Mesothelial cell of epicardium (in vitro differentiated cells): ENCODE measurements at regions not wholly inside any gene's neighbourhood (a gene's known extent, or its start where the extent isn't known, plus 50 kb on each side); places are given as distances from the start of the nearest gene placed in this dataset.

Experiments
- DNase-seq, 2 experiments: peaks; one replicate each; pipeline ENCODE4 v3.0.0; 2021; ENCODE audit warnings: low spot score in 2 of 2; ENCODE audit not compliant: unreplicated experiment in 2 of 2
- H3K27ac Mint-ChIP-seq: 2 replicates; pipeline ENCODE4 v1.8.0; 2021; ENCODE audit warnings: mixed read lengths
- H3K27me3 Mint-ChIP-seq: 2 replicates; pipeline ENCODE4 v1.8.0; 2021; ENCODE audit warnings: low read depth, mixed read lengths
- H3K36me3 Mint-ChIP-seq: 2 replicates; pipeline ENCODE4 v1.8.0; 2021; ENCODE audit warnings: mixed read lengths
- H3K4me1 Mint-ChIP-seq: 2 replicates; pipeline ENCODE4 v1.8.0; 2021; ENCODE audit warnings: mixed read lengths
- H3K4me3 Mint-ChIP-seq: 2 replicates; pipeline ENCODE4 v1.8.0; 2021; ENCODE audit warnings: mild to moderate bottlenecking, moderate library complexity, mixed read lengths
- H3K9me3 Mint-ChIP-seq: 2 replicates; pipeline ENCODE4 v1.8.0; 2021; ENCODE audit warnings: mixed read lengths
- TF ChIP-seq, protein P1 (sequence below): fragments of 200-600 bp; sonication (generic); IDR thresholded peaks from one replicate; pipeline ENCODE4 v1.5.0; 2021; ENCODE audit warnings: antibody characterized with exemption; ENCODE audit not compliant: unreplicated experiment

DNA sequence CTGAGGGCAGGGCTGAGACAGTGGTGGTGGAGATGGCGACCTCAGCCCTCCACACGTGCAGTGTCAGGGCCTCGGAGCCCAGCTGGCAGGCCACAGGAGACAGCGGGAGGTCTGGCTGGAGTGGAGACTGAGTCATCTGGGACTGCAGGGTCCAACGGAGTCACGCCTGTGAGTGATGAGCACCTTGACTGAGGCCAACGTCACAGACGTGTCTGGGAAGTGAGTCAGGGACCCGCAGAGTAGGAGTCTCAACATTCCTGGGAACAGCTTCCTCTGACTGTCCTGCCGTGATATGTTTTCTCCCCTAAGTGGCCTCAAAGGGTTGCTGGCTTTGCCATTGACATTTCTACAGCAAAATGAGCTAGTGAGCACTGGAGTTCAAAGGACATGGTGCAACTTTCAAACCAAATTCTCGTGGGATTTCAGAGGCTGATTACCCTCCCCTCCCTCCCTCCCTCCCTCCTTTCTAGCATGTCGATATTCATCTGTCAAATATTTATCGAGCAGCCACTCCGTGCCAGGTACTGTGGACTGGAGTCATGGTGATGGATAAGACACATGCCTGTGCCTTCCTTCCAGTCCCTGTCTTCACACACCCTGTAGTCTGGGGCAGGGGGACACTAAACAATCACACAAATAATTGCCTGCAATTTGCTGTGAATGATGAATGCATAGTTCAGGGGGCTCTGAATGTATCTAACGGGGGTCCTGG is 53.3 kb upstream of the AMOTL2 start:
- Mint-ChIP-seq H3K9me3 (no peaks in the 10 kb centered on the region), H3K27me3 (no peaks in the 10 kb centered on the region), H3K27ac (peak overlapping the region; percentile 45), H3K36me3 (no peaks in the 10 kb centered on the region), H3K4me3 (no peak overlapping the region), H3K4me1 (peaks cover 14% of the 10 kb centered on the region)
- DNase-seq: no peak
- TF ChIP-seq, protein P1, sequence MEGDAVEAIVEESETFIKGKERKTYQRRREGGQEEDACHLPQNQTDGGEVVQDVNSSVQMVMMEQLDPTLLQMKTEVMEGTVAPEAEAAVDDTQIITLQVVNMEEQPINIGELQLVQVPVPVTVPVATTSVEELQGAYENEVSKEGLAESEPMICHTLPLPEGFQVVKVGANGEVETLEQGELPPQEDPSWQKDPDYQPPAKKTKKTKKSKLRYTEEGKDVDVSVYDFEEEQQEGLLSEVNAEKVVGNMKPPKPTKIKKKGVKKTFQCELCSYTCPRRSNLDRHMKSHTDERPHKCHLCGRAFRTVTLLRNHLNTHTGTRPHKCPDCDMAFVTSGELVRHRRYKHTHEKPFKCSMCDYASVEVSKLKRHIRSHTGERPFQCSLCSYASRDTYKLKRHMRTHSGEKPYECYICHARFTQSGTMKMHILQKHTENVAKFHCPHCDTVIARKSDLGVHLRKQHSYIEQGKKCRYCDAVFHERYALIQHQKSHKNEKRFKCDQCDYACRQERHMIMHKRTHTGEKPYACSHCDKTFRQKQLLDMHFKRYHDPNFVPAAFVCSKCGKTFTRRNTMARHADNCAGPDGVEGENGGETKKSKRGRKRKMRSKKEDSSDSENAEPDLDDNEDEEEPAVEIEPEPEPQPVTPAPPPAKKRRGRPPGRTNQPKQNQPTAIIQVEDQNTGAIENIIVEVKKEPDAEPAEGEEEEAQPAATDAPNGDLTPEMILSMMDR: no peak

DNA sequence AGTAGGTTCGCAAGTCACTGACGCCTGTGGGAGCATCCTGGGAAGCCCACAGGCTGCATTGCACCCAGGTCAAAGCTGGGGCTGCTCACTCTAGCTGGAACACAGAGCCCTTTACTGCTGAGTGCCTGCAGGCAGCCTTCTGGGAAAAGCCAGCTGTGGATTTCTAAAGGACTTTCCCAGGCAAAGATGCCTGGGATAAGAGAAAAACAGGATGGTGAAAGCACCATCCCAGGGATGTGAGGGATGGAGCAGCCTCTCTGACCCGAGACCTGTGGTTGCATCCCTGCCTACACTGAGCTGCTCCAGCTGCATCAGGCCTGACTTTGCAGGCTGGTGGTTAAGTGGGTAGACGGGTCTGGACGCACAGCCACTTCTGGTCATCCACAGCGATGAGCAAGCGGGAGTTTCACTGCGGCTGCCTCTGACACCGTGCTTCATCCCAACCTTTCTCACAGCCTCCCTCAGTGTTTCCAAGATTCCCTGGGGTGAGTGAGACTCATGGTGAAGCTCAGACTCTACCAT is 52.5 kb upstream of the AMOTL2 start:
- TF ChIP-seq, protein P1: no peak
- DNase-seq: no peak
- H3K4me3 Mint-ChIP-seq: no peak overlapping the region
- H3K36me3 Mint-ChIP-seq: no peaks in the 10 kb centered on the region
- H3K9me3 Mint-ChIP-seq: peaks cover 3% of the 10 kb centered on the region
- H3K27ac Mint-ChIP-seq: peak overlapping the region; percentile 45
- no peaks in the 10 kb centered on the region for H3K27me3 Mint-ChIP-seq
- H3K4me1 Mint-ChIP-seq: peaks cover 14% of the 10 kb centered on the region

DNA sequence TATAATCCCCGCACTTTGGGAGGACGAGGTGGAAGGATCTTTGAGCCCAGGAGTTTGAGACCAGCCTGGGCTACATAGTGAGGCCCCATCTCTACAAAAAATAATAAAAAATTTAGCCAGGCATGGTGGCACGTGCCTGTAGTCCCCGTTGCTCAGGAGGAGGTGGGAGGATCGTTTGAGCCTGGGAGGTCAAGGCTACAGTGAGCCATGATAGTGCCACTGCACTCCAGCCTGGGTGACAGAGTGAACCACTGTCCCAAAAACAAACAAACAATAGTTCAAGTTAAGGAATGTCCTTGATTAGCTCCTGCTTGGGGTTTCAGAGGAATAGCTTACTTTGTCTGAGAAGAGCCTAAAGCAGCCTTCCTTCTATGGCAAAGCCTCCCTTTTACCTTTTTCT is 51.7 kb upstream of the AMOTL2 start:
- TF ChIP-seq, protein P1: no peak
- H3K4me3 Mint-ChIP-seq: no peak overlapping the region
- H3K27ac Mint-ChIP-seq: no peak overlapping the region
- peaks cover 12% of the 10 kb centered on the region for H3K4me1 Mint-ChIP-seq
- H3K9me3 Mint-ChIP-seq: peaks cover 3% of the 10 kb centered on the region
- DNase-seq: no peak
- H3K27me3 Mint-ChIP-seq: no peaks in the 10 kb centered on the region
- H3K36me3 Mint-ChIP-seq: no peaks in the 10 kb centered on the region
